Colonic mucosa (tissue), 4 donors: ENCODE measurements at regions not wholly inside any gene's neighbourhood (a gene's known extent, or its start where the extent isn't known, plus 50 kb on each side); places are given as distances from the start of the nearest gene placed in this dataset.

Source experiments
- DNase-seq: peaks from one replicate; pipeline ENCODE4 v3.0.0-alpha.2; 2020
- H3K27ac ChIP-seq: fragments of 200-600 bp; one replicate; pipeline ENCODE4 v1.8.0; 2021
- H3K27me3 ChIP-seq: fragments of 200-600 bp; one replicate; pipeline ENCODE4 v1.8.0; 2021
- H3K36me3 ChIP-seq: fragments of 200-600 bp; one replicate; pipeline ENCODE4 v1.8.0; 2021
- H3K4me1 ChIP-seq: fragments of 200-600 bp; one replicate; pipeline ENCODE4 v1.8.0; 2021; ENCODE audit warnings: mild to moderate bottlenecking
- H3K4me3 ChIP-seq: fragments of 200-600 bp; one replicate; pipeline ENCODE4 v1.8.0; 2021
- H3K9ac ChIP-seq, 2 donors: one replicate each; pipeline ENCODE4 v1.7.0; 2013; ENCODE audit warnings: control low read depth in 2 of 2, low read depth in 2 of 2, low read length in 2 of 2
- H3K9me3 ChIP-seq: fragments of 200-600 bp; one replicate; pipeline ENCODE4 v1.8.0; 2021
- intact Hi-C: fragments of 100-400 bp; cut with DNase I; formaldehyde crosslinking; loops from one replicate; pipeline ENCODE4 v1.14.1; 2022
- TF ChIP-seq, protein P1 (sequence below): fragments of 200-600 bp; IDR thresholded peaks from one replicate; pipeline ENCODE4 v1.8.0; 2022; ENCODE audit warnings: antibody characterized with exemption, mild to moderate bottlenecking
- donor health status: healthy.
- donor health status: DM: no; HTN: no; CAD: no.
- donor health status: DM: no; HTN: no; CAD: no.

DNA sequence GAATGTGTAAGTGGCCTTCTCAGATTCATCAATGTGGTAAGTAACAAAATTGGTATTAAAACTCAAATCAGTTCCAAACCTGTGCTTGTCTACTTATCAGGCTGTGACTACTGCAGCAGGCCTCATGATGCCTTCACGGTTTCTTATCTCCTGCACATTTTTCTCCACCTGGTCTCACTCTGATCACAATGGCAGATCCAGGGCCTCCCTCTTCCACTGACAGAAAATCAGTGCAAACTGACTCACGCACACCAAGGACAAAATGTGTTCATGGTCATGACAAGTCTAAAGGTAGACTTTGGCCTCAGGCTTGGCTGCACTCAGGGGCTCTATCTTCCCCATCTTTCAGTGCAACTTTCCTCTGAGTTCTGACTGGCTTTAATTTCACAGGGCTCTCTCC is 56.7 kb upstream of the ATP1A1 start:
- peaks cover under 1% of the 10 kb centered on the region for H3K4me1 ChIP-seq
- H3K9ac ChIP-seq: no peak overlapping the region
- H3K36me3 ChIP-seq: no peaks in the 10 kb centered on the region
- H3K9me3 ChIP-seq: no peaks in the 10 kb centered on the region
- no peak for DNase-seq
- H3K27ac ChIP-seq: no peak overlapping the region
- H3K27me3 ChIP-seq: no peaks in the 10 kb centered on the region
- intact Hi-C loops: no loop called here
- H3K4me3 ChIP-seq: no peak overlapping the region
- TF ChIP-seq, protein P1, sequence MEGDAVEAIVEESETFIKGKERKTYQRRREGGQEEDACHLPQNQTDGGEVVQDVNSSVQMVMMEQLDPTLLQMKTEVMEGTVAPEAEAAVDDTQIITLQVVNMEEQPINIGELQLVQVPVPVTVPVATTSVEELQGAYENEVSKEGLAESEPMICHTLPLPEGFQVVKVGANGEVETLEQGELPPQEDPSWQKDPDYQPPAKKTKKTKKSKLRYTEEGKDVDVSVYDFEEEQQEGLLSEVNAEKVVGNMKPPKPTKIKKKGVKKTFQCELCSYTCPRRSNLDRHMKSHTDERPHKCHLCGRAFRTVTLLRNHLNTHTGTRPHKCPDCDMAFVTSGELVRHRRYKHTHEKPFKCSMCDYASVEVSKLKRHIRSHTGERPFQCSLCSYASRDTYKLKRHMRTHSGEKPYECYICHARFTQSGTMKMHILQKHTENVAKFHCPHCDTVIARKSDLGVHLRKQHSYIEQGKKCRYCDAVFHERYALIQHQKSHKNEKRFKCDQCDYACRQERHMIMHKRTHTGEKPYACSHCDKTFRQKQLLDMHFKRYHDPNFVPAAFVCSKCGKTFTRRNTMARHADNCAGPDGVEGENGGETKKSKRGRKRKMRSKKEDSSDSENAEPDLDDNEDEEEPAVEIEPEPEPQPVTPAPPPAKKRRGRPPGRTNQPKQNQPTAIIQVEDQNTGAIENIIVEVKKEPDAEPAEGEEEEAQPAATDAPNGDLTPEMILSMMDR: no peak

DNA sequence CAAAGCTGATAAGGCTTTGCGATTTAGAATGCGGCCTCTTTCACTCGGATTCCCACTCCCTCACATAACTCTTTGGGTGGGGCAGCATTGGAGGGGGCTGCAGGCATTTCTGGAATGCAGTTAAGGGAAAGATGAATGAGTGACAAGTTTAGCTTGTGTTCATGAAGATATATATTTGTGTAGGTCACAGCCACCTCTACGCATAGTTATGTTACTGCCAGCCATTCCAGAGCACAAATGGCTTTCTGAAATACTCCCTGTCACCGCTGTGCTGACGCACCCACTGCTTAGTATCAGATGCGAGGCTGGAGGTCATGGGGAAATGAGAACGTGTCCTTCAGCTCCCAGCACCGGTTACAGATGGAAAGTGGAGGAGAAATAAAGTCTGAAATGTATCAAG is 54.1 kb upstream of the ATP1A1 start:
- no peaks in the 10 kb centered on the region for H3K9me3 ChIP-seq
- TF ChIP-seq, protein P1: no peak
- no peaks in the 10 kb centered on the region for H3K36me3 ChIP-seq
- no peak overlapping the region for H3K9ac ChIP-seq
- H3K27me3 ChIP-seq: no peaks in the 10 kb centered on the region
- DNase-seq: no peak
- H3K27ac ChIP-seq: no peak overlapping the region
- intact Hi-C loops: no loop called here
- H3K4me3 ChIP-seq: no peak overlapping the region
- H3K4me1 ChIP-seq: peaks cover 7% of the 10 kb centered on the region

DNA sequence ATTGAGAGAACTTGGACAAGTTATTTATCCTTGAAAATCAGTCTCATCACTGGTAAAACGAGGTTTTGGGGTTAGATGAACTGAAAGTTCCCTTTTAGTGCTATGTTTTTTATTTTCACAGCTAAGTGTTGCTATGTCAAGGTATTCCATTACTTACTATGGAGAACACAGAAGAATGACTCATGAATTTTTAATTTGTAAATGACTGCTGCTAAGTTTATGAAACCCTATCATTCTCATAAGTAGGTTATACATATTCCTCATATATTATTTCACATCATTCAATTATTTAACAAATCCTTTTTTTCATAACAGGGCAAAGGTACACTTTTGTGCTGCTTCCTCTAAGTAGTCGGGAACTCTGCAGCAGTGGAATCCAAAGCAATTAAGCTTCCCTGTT is 52.2 kb upstream of the ATP1A1 start:
- Histone ChIP-seq H3K4me1 (peaks cover 13% of the 10 kb centered on the region), H3K9ac (peak overlapping the region in 1 of 2 donors; percentile 7), H3K36me3 (no peaks in the 10 kb centered on the region), H3K27ac (no peak overlapping the region), H3K9me3 (no peaks in the 10 kb centered on the region), H3K27me3 (no peaks in the 10 kb centered on the region), H3K4me3 (no peak overlapping the region)
- intact Hi-C loops: loop anchor here (10.0 kb wide), 1 partner anchor 146 kb away; no protein-coding TSS in a partner anchor
- DNase-seq: no peak
- TF ChIP-seq, protein P1: no peak

DNA sequence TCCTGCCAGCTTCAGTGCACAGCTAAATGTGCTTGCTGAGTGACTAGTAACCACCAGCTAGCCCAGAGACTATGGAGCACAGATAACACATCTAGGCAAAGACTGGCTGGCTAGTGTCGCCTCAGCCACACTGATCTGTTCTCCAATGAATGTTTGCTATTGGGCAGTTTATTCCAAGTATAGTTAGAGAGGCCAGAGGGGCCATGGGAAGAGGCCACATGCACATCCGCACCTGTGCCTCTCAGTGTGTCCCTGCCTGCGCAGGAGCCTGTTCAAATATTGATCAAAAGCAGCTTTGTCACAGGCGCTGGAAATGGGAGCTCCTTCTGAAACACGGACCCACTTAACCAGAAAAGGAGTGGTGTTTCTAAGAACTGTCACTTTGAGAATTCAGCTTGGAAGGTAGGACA is 51.3 kb upstream of the ATP1A1 start:
- DNase-seq: peak; percentile 36
- Histone ChIP-seq H3K4me3 (no peak overlapping the region), H3K9me3 (no peaks in the 10 kb centered on the region), H3K9ac (peak overlapping the region in 1 of 2 donors; percentile 7), H3K36me3 (no peaks in the 10 kb centered on the region), H3K27ac (peak overlapping the region; percentile 15), H3K27me3 (no peaks in the 10 kb centered on the region), H3K4me1 (peaks cover 13% of the 10 kb centered on the region)
- TF ChIP-seq, protein P1: no peak
- intact Hi-C loops: loop anchor here (10.0 kb wide), 1 partner anchor 147 kb away; no protein-coding TSS in a partner anchor

DNA sequence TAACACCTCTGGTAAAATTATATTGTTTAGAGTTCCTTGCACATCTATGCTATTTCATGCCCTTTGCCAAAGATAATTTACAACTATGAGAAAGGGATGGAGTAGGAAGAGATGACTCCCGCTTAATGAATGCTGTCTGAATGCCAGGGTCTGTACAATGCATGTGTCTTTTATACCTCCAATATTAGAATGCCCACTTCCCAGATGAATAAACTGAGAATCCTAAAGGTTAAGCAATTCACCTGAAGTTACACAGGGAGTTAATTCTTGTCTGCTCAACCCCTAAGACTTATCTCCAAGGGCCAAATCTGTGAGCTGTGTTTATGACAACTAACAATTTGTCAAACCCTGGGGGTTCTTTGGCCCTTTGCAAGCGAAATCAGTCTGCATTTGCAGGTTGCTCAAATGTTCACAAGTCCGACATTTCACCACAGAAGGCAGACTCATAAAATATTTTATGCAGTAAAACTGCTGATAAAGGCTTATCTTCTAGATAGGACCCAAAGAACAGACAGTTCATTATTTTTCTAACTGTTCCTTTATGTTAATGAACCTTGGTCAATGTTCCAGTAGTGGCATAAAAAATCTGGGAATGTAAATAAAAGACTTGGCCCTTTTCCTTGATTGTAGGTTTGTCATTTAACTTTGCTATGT is 50.2 kb upstream of the ATP1A1 start:
- no peaks in the 10 kb centered on the region for H3K27me3 ChIP-seq
- H3K9ac ChIP-seq: peak overlapping the region in 1 of 2 donors; percentile 76
- H3K4me1 ChIP-seq: peaks cover 13% of the 10 kb centered on the region
- no peak overlapping the region for H3K4me3 ChIP-seq
- no peaks in the 10 kb centered on the region for H3K36me3 ChIP-seq
- peak; percentile 48 for DNase-seq
- intact Hi-C loops: loop anchor here (10.0 kb wide), 1 partner anchor 148 kb away; no protein-coding TSS in a partner anchor
- no peak overlapping the region for H3K27ac ChIP-seq
- TF ChIP-seq, protein P1: no peak
- H3K9me3 ChIP-seq: no peaks in the 10 kb centered on the region
